Progenitor cell of endocrine pancreas (in vitro differentiated cells): ENCODE measurements at regions not wholly inside any gene's neighbourhood (a gene's known extent, or its start where the extent isn't known, plus 50 kb on each side); places are given as distances from the start of the nearest gene placed in this dataset.

ENCODE experiments used
- DNase-seq: peaks from one replicate; pipeline ENCODE4 v3.0.0; 2021; ENCODE audit warnings: low spot score; ENCODE audit not compliant: unreplicated experiment
- H3K27ac Mint-ChIP-seq: 2 replicates; pipeline ENCODE4 v1.8.0; 2021; ENCODE audit warnings: mild to moderate bottlenecking, moderate library complexity, mixed read lengths
- H3K27me3 Mint-ChIP-seq: 2 replicates; pipeline ENCODE4 v1.8.0; 2021; ENCODE audit warnings: mixed read lengths
- H3K36me3 Mint-ChIP-seq: 2 replicates; pipeline ENCODE4 v1.8.0; 2022; ENCODE audit warnings: mixed read lengths; ENCODE audit not compliant: insufficient read depth
- H3K4me1 Mint-ChIP-seq: 2 replicates; pipeline ENCODE4 v1.8.0; 2021; ENCODE audit warnings: low read depth, mixed read lengths
- H3K4me3 Mint-ChIP-seq: 2 replicates; pipeline ENCODE4 v1.8.0; 2021; ENCODE audit warnings: low read depth, mild to moderate bottlenecking, moderate library complexity, mixed read lengths
- H3K9me3 Mint-ChIP-seq: 2 replicates; pipeline ENCODE4 v1.8.0; 2021; ENCODE audit warnings: low read depth, mixed read lengths
- TF ChIP-seq, protein P1 (sequence below): fragments of 200-600 bp; sonication (generic); IDR thresholded peaks from one replicate; pipeline ENCODE4 v1.5.0; 2021; ENCODE audit warnings: antibody characterized with exemption, mild to moderate bottlenecking; ENCODE audit not compliant: unreplicated experiment

DNA sequence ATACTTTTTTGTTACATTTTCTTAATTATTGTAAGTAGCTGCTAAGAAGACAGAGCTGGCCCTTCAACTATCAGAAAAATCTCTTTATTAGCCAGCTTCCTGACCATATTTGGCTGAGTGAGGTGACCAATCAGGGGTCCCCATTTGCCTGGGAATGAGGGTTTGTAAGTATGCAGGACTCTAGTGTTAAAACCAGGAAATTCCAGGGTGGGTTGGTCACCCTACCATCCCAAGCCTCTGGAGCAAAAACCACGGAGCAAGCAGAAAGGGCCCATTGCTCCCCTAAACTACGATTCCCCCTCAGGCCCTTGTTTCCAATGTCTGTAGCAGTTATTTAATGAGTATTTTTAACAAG is 165.6 kb upstream of the NCKAP5 start:
- Mint-ChIP-seq H3K27me3 (peaks cover 24% of the 10 kb centered on the region), H3K9me3 (no peaks in the 10 kb centered on the region), H3K27ac (no peak overlapping the region), H3K36me3 (no peaks in the 10 kb centered on the region), H3K4me1 (no peaks in the 10 kb centered on the region), H3K4me3 (no peak overlapping the region)
- DNase-seq, result no peak
- TF ChIP-seq, protein P1, sequence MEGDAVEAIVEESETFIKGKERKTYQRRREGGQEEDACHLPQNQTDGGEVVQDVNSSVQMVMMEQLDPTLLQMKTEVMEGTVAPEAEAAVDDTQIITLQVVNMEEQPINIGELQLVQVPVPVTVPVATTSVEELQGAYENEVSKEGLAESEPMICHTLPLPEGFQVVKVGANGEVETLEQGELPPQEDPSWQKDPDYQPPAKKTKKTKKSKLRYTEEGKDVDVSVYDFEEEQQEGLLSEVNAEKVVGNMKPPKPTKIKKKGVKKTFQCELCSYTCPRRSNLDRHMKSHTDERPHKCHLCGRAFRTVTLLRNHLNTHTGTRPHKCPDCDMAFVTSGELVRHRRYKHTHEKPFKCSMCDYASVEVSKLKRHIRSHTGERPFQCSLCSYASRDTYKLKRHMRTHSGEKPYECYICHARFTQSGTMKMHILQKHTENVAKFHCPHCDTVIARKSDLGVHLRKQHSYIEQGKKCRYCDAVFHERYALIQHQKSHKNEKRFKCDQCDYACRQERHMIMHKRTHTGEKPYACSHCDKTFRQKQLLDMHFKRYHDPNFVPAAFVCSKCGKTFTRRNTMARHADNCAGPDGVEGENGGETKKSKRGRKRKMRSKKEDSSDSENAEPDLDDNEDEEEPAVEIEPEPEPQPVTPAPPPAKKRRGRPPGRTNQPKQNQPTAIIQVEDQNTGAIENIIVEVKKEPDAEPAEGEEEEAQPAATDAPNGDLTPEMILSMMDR, result no peak

DNA sequence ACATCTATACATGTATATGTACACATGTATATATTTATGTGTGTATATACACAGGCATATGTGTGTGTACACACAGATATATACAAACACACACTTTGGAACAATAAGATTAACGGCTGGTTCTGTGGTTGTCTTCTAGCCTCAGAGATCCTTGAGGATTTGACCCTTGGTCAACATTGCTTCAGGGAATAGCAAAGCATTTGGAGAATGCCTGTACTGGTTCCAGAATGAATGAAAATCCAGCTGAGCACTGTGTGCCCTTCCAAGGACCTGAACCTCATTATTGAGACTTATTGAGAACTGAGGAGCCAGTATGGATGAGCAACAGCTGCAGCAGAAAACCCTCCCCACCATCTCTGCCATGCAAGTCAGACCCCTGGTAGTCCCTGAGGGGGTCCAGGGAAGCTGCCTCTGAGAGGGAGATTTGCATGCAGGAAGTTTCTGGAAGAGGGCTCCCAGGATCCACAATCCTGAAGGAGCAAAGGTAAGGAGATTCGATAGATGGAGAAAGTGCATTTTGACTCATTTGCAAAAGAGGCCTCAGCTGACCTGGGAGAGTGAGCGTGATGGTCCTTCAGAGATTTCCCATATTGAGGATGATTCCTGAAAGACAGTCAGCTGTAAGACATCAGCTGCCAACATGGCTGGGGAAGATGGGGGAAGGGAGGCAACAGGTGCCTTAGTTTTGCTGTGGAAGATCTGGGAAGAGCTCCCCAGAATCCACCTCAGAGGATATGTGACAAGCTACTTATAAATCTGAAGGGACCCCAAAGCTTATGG is 166.6 kb upstream of the NCKAP5 start:
- TF ChIP-seq, protein P1, result no peak
- no peaks in the 10 kb centered on the region for H3K36me3 Mint-ChIP-seq
- no peak overlapping the region for H3K27ac Mint-ChIP-seq
- no peaks in the 10 kb centered on the region for H3K4me1 Mint-ChIP-seq
- H3K9me3 Mint-ChIP-seq, result no peaks in the 10 kb centered on the region
- H3K27me3 Mint-ChIP-seq, result peaks cover 22% of the 10 kb centered on the region
- no peak overlapping the region for H3K4me3 Mint-ChIP-seq
- DNase-seq, result no peak

GRCh38 chr2:133736674-133737073 is 168.4 kb upstream of the NCKAP5 start:
- H3K9me3 Mint-ChIP-seq, result peaks cover 3% of the 10 kb centered on the region
- no peak for DNase-seq
- no peaks in the 10 kb centered on the region for H3K36me3 Mint-ChIP-seq
- TF ChIP-seq, protein P1, result no peak
- no peaks in the 10 kb centered on the region for H3K4me1 Mint-ChIP-seq
- peaks cover 19% of the 10 kb centered on the region for H3K27me3 Mint-ChIP-seq
- H3K27ac Mint-ChIP-seq, result no peak overlapping the region
- no peak overlapping the region for H3K4me3 Mint-ChIP-seq

- Mint-ChIP-seq H3K9me3 (peaks cover 3% of the 10 kb centered on the region), H3K27me3 (peaks cover 19% of the 10 kb centered on the region), H3K4me3 (no peak overlapping the region), H3K4me1 (no peaks in the 10 kb centered on the region), H3K27ac (no peak overlapping the region), H3K36me3 (no peaks in the 10 kb centered on the region)
- no peak for DNase-seq
- TF ChIP-seq, protein P1, result no peak
Measured at GRCh38 chr2:133737242-133737993, 169.2 kb upstream of the NCKAP5 start.

DNA sequence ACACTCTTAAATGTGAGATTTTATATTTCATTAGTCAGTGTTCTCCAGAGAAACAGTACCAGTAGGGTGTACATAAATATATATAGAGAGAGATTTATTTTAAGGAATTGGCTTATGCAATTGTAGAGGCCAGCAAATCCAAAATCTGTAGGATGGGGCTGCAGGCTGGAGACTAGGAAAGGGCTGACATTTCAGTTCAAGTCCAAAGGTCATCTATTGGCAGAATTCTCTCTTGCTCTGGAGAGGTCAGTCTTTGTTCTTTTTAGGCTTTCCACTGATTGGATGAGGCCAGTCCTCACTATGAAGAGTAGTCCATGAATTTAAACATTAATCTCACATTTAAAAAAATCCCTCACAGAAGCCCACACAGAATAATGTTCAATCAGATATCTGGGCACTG is 170.8 kb upstream of the NCKAP5 start:
- Mint-ChIP-seq H3K27me3 (peaks cover 22% of the 10 kb centered on the region), H3K4me1 (no peaks in the 10 kb centered on the region), H3K4me3 (no peak overlapping the region), H3K9me3 (peaks cover 3% of the 10 kb centered on the region), H3K27ac (no peak overlapping the region), H3K36me3 (no peaks in the 10 kb centered on the region)
- DNase-seq, result no peak
- TF ChIP-seq, protein P1, result no peak
